DMS153 treated with DMSO at 0.1 percent for 48 hours (cell line): ENCODE measurements at regions not wholly inside any gene's neighbourhood (a gene's known extent, or its start where the extent isn't known, plus 50 kb on each side); places are given as distances from the start of the nearest gene placed in this dataset.

Experiments
- DNase-seq: peaks from one replicate; lab custom pipeline; 2025; ENCODE audit not compliant: unreplicated experiment; lab: John Stamatoyannopoulos, UW

GRCh38 chr2:861655-862354 is 88.8 kb upstream of the SNTG2 start:
- DNase-seq: no peak

DNA sequence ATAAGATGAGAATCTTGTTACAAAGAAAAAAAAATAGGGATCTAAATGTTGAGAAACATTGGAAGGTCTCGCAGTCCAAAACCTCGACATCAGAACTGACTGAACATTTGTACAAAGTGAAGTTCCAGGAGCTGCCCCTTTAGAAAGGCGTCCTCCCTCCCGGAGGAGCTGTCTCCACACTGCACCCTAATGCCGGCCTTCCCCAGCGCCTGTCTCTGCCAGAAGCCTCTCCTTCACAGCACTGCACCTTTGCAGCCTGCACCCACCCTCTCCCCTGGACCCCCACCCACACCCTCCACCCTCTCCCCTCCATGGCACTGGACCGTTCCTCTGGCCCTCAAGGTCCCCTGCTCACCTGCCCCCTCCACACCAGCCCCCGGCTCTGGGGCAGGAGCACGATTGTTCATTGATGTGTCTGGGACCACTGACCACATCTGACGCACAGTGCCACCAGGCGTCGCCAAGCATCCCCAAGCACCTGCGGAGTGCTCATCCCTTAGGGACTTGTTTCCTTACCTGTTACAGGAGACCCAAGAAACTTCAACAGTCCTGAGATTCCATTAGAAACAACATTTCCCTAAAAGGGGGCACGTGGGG is 90.3 kb upstream of the SNTG2 start:
- DNase-seq: no peak

DNA sequence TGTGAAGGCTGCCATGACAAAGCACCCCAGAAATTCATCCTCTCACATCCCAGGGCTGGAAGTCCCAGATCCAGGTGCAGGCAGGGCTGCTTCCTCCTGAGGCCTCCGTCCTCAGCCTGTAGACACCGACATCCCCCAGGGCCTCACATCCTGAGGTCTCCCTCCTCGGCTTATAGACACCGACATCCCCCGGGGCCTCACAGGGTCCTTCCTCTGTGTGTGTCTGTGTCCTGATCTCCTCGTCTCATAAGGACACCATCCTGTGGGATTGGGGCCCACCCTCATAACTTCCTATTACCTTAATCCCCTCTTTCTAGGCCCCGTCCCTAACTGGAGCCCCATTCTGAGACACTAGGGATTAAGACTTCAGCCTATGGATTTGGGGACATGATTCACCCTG is 92.0 kb upstream of the SNTG2 start:
- no peak for DNase-seq

DNA sequence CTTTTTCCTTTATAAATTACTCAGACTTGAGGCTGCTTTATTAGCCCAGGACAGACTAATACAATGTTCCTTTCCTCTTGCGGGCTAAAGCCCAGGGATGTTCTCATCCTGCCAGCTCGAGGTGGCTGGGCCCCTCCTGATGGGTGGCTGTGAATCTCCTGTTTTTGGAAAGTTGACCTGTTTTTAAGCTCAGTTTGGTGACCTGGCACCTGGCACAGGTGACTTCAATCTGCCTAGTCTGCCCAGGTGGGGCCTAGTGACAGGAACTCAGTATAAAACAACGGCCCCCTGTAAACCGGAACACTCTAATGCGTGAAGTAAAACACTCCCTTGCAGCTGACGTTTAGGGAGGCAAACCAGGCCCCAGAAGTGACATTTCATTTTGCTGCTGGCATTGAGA is 92.7 kb upstream of the SNTG2 start:
- no peak for DNase-seq

GRCh38 chr2:857081-857480 is 93.6 kb upstream of the SNTG2 start:
- no peak for DNase-seq

DNA sequence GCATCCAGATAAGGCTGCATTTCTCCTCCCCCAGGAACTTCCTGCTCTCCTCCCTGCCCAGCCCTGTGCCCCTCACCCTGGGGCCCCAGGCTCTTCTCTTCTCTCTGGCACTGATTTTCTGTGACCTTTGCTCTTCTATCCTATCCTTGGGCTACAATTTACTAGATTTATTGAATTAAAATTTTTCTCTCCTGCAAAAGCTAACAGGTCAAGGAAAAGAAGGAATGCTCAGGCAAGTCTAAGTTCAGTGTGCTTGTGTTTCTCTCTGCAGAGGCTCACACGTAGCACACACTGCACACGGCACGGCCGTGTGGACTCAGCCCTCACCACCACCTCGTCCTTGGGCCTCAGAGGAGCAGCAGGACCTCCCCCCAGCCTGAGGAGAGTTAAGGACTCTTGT is 94.2 kb upstream of the SNTG2 start:
- DNase-seq: no peak

- no peak for DNase-seq
These were observed 94.6 kb upstream of the SNTG2 start for GRCh38 chr2:856041-856440.

DNA sequence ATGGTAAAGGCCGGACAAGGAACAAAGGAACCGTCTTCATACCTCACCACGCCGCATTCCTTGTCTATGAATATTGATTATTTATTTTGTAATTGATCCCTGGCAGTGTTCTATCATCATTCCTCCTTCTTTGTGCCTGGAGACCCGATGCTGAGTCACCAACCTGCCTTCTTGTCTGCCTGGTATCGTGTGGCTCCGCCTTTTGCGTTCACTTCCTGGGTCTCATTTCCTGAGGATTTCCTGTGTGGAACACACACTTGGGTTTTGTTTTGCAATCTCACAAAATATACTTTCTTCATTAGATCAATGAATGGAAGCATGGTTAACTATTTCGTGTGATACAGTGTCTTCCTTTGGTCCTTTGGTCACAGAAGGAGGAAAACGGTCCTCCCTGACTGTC is 95.5 kb upstream of the SNTG2 start:
- no peak for DNase-seq

GRCh38 chr2:854460-854859 is 96.2 kb upstream of the SNTG2 start:
- peak; percentile 47 for DNase-seq

DNA sequence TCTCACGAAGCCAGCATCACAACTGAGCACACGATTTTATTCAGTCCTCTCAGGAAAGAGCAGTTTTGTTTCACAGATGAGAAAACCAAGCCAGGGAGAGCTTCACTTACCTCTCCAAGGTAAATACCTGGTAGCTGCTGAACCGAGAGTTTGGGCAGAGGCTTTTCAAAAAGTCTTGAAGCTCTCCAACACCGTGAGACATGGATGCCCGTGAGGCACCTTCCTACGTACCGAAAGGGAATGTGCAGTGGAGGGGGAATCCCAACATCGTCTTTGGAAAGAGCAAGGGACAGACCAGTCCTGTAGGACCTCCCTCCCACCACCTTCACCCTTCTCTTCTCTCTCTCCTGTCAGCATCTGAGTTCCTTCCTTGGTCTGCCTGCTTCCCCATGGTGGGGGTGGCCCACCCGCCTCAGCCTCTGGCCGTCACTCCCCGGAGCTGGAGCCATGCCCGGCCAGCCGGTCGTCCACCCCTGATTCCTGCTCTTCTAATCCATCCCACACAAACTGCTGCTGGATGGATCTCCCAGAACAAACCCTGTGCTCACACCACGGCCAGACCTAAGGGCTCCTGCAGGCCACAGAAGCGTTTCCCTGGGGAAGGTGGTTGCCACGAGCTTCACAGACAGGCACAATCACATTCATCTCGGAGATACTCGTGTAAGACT is 97.3 kb upstream of the SNTG2 start:
- no peak for DNase-seq

GRCh38 chr2:852168-852567 is 98.5 kb upstream of the SNTG2 start:
- no peak for DNase-seq

GRCh38 chr2:851680-852079 is 99.0 kb upstream of the SNTG2 start:
- no peak for DNase-seq

GRCh38 chr2:851078-851477 is 99.6 kb upstream of the SNTG2 start:
- DNase-seq: no peak

GRCh38 chr2:850429-850828 is 100.2 kb upstream of the SNTG2 start:
- DNase-seq: no peak

DNA sequence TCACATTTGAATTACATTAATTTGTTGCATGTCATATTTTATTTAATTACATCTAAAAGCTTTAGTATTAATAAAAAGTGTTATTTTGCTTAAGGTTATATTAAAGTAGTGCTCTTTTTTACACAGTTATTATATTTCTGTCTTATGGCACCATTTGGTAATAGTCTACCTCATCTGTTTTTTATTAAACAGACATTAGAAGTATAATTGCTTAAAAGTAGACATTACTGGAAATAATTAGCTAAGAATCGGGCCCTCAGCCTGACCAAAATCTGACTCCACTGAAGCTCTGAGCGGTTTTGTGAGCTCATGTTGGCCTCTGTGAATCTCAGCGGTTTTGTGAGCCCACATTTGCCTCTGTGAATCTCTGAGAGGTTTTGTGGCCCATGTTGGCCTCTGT is 102.5 kb upstream of the SNTG2 start:
- DNase-seq: no peak

GRCh38 chr2:847669-848068 is 103.0 kb upstream of the SNTG2 start:
- DNase-seq: peak; percentile 28

GRCh38 chr2:844715-845114 is 105.9 kb upstream of the SNTG2 start:
- DNase-seq: no peak

DNA sequence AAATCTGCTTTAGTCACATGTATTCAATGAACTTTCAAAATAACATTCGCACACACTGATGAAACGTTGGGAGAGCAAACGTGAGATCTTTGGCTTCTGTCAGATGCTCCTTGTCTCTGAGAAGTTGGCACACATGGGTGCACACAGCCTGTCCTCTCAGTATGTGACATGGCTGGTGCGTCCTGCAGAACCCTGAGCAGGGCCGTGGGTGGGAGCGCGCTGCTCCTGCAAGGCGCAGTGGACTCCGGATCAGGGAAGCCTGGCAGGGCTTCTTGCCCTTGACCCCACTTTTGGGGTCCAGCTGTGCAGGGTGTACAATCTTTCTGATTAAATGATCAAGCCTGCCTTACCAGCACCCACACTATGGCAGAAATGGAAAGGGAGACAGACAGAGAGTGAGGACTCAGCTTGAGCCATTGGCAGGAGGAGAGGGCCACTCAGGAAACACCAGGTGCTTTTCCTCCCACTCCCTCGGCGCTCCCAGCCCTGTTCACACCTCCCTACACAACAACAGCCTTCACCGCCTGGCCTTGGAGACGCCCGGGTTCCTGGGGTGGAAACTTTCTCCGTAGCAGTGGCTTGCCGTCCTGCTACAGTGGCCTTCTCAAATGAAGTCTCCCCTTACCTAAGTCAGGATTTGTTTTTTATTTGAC is 108.4 kb upstream of the SNTG2 start:
- DNase-seq: no peak

DNA sequence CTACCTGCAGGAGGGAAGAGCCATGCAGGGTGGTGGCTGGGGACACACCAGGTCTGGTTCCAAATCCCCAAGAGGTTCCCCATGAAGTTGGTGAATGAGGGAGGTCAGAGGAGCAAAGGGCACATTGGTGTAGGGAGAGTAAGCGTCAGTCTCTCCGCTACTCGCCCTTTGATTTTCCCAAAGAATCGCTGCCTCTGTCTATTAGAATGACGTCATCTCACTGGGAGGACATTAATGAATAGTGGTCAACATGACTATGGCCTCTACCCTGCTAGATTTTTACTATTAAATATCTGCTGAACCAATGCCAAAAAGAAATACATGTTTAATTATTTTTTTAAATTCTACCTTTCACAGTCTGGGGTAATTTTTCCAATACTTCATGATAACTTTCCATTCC is 109.6 kb upstream of the SNTG2 start:
- no peak for DNase-seq

DNA sequence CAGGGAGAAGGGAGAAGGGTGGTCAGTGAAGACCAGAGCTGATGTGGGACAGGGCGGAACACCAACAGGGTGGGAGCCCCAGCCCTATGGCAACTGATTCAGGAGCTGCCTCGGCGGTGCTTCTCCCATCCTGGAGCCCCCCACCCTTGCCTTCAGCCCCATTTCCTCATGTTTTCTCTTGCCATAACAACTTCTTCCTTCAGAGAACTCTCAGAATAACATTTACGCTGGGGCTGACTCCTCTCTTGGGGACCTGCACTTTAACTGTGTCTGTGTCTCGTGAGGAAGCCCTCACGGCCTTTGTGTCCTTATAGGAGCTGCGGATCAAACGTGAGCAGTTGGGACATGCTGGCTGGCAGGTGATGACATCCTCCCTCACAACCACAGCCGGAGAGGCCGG is 116.4 kb upstream of the SNTG2 start:
- no peak for DNase-seq

- DNase-seq: no peak
These were observed 117.5 kb upstream of the SNTG2 start for GRCh38 chr2:833180-833579.

DNA sequence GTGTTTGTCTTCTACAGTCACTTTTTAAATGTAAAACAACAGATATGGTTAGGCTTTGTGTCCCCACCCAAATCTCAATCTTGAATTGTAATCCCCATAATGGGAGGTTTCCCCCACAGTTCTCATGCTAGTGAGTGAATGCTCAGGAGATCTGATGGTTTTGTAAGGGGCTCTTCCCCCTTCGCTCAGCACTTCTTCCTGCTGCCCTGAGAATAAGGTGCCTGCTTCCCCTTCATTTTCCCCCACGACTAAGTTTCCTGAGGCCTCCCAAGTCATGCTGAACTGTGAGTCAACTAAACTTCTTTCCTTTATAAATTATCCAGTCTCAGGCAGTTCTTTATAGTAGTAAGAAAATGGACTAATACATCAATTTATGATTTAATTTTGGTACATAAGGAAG is 118.0 kb upstream of the SNTG2 start:
- DNase-seq: no peak
